T-helper 1 cell (primary cell): ENCODE measurements at regions not wholly inside any gene's neighbourhood (a gene's known extent, or its start where the extent isn't known, plus 50 kb on each side); places are given as distances from the start of the nearest gene placed in this dataset.
"Not testable (repeated sequence)": the region's sequence is repeated elsewhere in the genome, so short reads cannot be mapped to it uniquely, and the experiment has no call there.

Source experiments
- DNase-seq, 5 donors: peaks; one replicate each; pipeline ENCODE4 v3.0.0-alpha.2; 2012 to 2020

- DNase-seq = no peak
Observed at GRCh38 chr1:38787041-38787440, 72.5 kb downstream of the RRAGC start.

GRCh38 chr1:38786040-38786436 is 73.5 kb downstream of the RRAGC start:
- DNase-seq = no peak

- DNase-seq = no peak
Observed at GRCh38 chr1:38785285-38786039, 74.1 kb downstream of the RRAGC start.

GRCh38 chr1:38784452-38785284 is 74.9 kb downstream of the RRAGC start:
- DNase-seq = no peak

GRCh38 chr1:38783640-38784229 is 75.8 kb downstream of the RRAGC start:
- no peak for DNase-seq

GRCh38 chr1:38781872-38782617 is 77.5 kb downstream of the RRAGC start:
- DNase-seq = no peak

- no peak for DNase-seq
Observed at GRCh38 chr1:38780133-38780532, 79.4 kb downstream of the RRAGC start.

GRCh38 chr1:38779491-38779890 is 80.1 kb downstream of the RRAGC start:
- no peak for DNase-seq

GRCh38 chr1:38778521-38778920 is 81.1 kb downstream of the RRAGC start:
- no peak for DNase-seq

GRCh38 chr1:38778051-38778450 is 81.5 kb downstream of the RRAGC start:
- no peak for DNase-seq

- no peak for DNase-seq
Observed at GRCh38 chr1:38777464-38777957, 82.1 kb downstream of the RRAGC start.

GRCh38 chr1:38776466-38777065 is 83.0 kb downstream of the RRAGC start:
- no peak for DNase-seq

GRCh38 chr1:38775175-38775845 is 84.3 kb downstream of the RRAGC start:
- no peak for DNase-seq

- no peak for DNase-seq
Observed at GRCh38 chr1:38773483-38773882, 86.1 kb downstream of the RRAGC start.

GRCh38 chr1:38772953-38773352 is 86.6 kb downstream of the RRAGC start:
- DNase-seq = no peak

GRCh38 chr1:38772026-38772425 is 87.5 kb downstream of the RRAGC start:
- no peak for DNase-seq

- not testable (repeated sequence) for DNase-seq
Observed at GRCh38 chr1:38770516-38771173, 88.9 kb downstream of the RRAGC start.

- no peak for DNase-seq
Observed at GRCh38 chr1:38766125-38766524, 93.4 kb downstream of the RRAGC start.

- no peak for DNase-seq
Observed at GRCh38 chr1:38763121-38763520, 96.5 kb downstream of the RRAGC start.

GRCh38 chr1:38760562-38760961 is 99.0 kb downstream of the RRAGC start:
- DNase-seq = no peak

- DNase-seq = no peak
Observed at GRCh38 chr1:38758820-38759219, 100.8 kb downstream of the RRAGC start.
